SK-N-MC (cell line): ENCODE measurements at regions not wholly inside any gene's neighbourhood (a gene's known extent, or its start where the extent isn't known, plus 50 kb on each side); places are given as distances from the start of the nearest gene placed in this dataset.

ENCODE experiments used
- EZH2 ChIP-seq: fragments of 200-600 bp; sonication (generic); IDR thresholded peaks from one replicate; pipeline ENCODE4 v1.6.1; 2017; ENCODE audit warnings: antibody characterized with exemption
- FOXP2 ChIP-seq: optimal IDR thresholded peaks from 2 replicates; pipeline ENCODE3; 2011; ENCODE audit warnings: mild to moderate bottlenecking, moderate library complexity; ENCODE audit not compliant: insufficient read depth; ENCODE audit errors: extremely low read length, control extremely low read depth
- POLR2AphosphoS5 ChIP-seq: IDR thresholded peaks from 2 replicates; pipeline ENCODE4 v1.6.1; 2012; ENCODE audit warnings: mild to moderate bottlenecking, low read depth, low read length, borderline replicate concordance

GRCh38 chr2:145386973-145387372, 867.1 kb upstream of the ZEB2 start:
- TF ChIP-seq POLR2AphosphoS5 (no peak), FOXP2 (no peak), EZH2 (no peak)
